ENCODE measurements at regions not wholly inside any gene's neighbourhood (a gene's known extent, or its start where the extent isn't known, plus 50 kb on each side); places are given as distances from the start of the nearest gene placed in this dataset.

DNA sequence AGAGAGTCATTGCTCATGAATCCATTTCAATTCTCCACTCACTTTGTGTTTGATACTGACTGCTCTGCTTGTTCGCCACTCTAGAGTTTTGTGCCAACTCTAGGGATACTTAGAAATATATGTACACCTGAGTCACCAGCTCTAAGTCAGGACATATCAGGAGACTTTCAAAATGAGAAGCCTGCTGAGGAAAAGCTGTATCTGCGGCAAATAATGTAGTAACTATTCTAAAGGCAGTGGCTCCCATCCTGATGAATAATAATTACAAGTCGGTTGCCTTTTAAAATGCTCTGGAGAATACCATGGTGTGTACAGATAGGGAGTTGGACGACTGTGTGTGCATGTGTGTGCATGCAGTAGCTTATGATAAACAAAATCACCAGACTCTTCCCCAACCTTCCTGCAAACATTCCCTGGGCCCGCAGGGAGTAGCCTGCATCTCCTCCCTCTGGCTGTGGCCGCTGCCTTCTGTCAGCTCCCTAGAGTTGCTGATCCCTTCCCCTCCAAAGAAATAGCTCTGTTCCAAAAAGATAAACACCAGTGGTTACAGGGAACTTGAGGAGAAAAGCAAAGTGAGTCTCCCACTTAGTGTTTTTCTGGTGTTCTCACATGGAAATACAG is 346.3 kb upstream of the UMPS start:
- Histone ChIP-seq H3K27me3 (ENCODE audit: control insufficient read depth, insufficient read depth, low read length) (no peaks in the 10 kb centered on the region), H3K36me3 (ENCODE audit: control insufficient read depth, insufficient read depth, low read length) (no peaks in the 10 kb centered on the region), H3K4me3 (ENCODE audit: low read depth, low read length) (no peak overlapping the region)
- DNase-seq (ENCODE audit: low read depth) (peak; percentile 64), FAIRE-seq (no peak)
- TF ChIP-seq, protein P1, sequence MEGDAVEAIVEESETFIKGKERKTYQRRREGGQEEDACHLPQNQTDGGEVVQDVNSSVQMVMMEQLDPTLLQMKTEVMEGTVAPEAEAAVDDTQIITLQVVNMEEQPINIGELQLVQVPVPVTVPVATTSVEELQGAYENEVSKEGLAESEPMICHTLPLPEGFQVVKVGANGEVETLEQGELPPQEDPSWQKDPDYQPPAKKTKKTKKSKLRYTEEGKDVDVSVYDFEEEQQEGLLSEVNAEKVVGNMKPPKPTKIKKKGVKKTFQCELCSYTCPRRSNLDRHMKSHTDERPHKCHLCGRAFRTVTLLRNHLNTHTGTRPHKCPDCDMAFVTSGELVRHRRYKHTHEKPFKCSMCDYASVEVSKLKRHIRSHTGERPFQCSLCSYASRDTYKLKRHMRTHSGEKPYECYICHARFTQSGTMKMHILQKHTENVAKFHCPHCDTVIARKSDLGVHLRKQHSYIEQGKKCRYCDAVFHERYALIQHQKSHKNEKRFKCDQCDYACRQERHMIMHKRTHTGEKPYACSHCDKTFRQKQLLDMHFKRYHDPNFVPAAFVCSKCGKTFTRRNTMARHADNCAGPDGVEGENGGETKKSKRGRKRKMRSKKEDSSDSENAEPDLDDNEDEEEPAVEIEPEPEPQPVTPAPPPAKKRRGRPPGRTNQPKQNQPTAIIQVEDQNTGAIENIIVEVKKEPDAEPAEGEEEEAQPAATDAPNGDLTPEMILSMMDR (IDR thresholded peaks at IDR 0.05; ENCODE audit: insufficient read depth, low read length, severe bottlenecking), result no peak

- no peak for DNase-seq (ENCODE audit: low read depth)
- Histone ChIP-seq H3K36me3 (ENCODE audit: control insufficient read depth, insufficient read depth, low read length) (no peaks in the 10 kb centered on the region), H3K27me3 (ENCODE audit: control insufficient read depth, insufficient read depth, low read length) (no peaks in the 10 kb centered on the region), H3K4me3 (ENCODE audit: low read depth, low read length) (no peak overlapping the region)
- FAIRE-seq, result no peak
- TF ChIP-seq, protein P1 (IDR thresholded peaks at IDR 0.05; ENCODE audit: insufficient read depth, low read length, severe bottlenecking), result no peak
Observed at GRCh38 chr3:124384527-124384926, 345.7 kb upstream of the UMPS start.

- TF ChIP-seq, protein P1 (IDR thresholded peaks at IDR 0.05; ENCODE audit: insufficient read depth, low read length, severe bottlenecking), result no peak
- DNase-seq (ENCODE audit: low read depth), result no peak
- FAIRE-seq, result no peak
- no peak overlapping the region for H3K4me3 ChIP-seq (ENCODE audit: low read depth, low read length)
- H3K27me3 ChIP-seq (ENCODE audit: control insufficient read depth, insufficient read depth, low read length), result no peaks in the 10 kb centered on the region
- H3K36me3 ChIP-seq (ENCODE audit: control insufficient read depth, insufficient read depth, low read length), result no peaks in the 10 kb centered on the region
Observed at GRCh38 chr3:124385996-124386395, 344.3 kb upstream of the UMPS start.

GRCh38 chr3:124386996-124387595 is 343.2 kb upstream of the UMPS start:
- Histone ChIP-seq H3K27me3 (ENCODE audit: control insufficient read depth, insufficient read depth, low read length) (no peaks in the 10 kb centered on the region), H3K4me3 (ENCODE audit: low read depth, low read length) (no peak overlapping the region), H3K36me3 (ENCODE audit: control insufficient read depth, insufficient read depth, low read length) (no peaks in the 10 kb centered on the region)
- DNase-seq (ENCODE audit: low read depth), result peak; percentile 12
- TF ChIP-seq, protein P1 (IDR thresholded peaks at IDR 0.05; ENCODE audit: insufficient read depth, low read length, severe bottlenecking), result no peak
- no peak for FAIRE-seq

DNA sequence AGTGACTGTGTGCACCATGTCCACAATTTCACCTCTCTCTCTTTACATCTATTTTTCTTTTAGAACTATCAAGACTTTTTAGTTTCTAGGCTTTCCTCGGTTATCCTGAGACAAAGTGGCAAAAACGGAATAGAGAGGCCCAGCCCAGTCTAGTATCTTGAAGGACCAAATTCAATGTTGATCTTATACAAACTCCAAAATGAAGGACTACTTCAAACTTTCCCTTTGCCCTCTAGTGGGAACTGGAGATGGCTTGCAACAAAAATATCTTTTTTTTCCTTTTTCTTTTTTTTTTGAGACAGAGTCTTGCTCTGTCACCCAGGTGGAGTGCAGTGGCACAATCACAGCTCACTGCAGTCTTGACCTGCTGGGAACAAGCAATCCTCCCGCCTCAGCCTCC is 338.5 kb upstream of the UMPS start:
- Histone ChIP-seq H3K4me3 (ENCODE audit: low read depth, low read length) (no peak overlapping the region), H3K36me3 (ENCODE audit: control insufficient read depth, insufficient read depth, low read length) (no peaks in the 10 kb centered on the region), H3K27me3 (ENCODE audit: control insufficient read depth, insufficient read depth, low read length) (no peaks in the 10 kb centered on the region)
- DNase-seq (ENCODE audit: low read depth) (no peak), FAIRE-seq (no peak)
- TF ChIP-seq, protein P1 (IDR thresholded peaks at IDR 0.05; ENCODE audit: insufficient read depth, low read length, severe bottlenecking), result no peak

GRCh38 chr3:124393340-124393739 is 336.9 kb upstream of the UMPS start:
- no peaks in the 10 kb centered on the region for H3K27me3 ChIP-seq (ENCODE audit: control insufficient read depth, insufficient read depth, low read length)
- TF ChIP-seq, protein P1 (IDR thresholded peaks at IDR 0.05; ENCODE audit: insufficient read depth, low read length, severe bottlenecking), result no peak
- no peak overlapping the region for H3K4me3 ChIP-seq (ENCODE audit: low read depth, low read length)
- DNase-seq (ENCODE audit: low read depth) (no peak), FAIRE-seq (no peak)
- no peaks in the 10 kb centered on the region for H3K36me3 ChIP-seq (ENCODE audit: control insufficient read depth, insufficient read depth, low read length)

All from bronchial epithelial cell (primary cell).